Neural crest cell (in vitro differentiated cells): ENCODE measurements at regions not wholly inside any gene's neighbourhood (a gene's known extent, or its start where the extent isn't known, plus 50 kb on each side); places are given as distances from the start of the nearest gene placed in this dataset.

Experiments used
- DNase-seq: peaks from one replicate; pipeline ENCODE4 v3.0.0; 2021; ENCODE audit warnings: low read depth, mixed read lengths, low spot score
- H3K27ac Mint-ChIP-seq: one replicate; pipeline ENCODE4 v1.8.0; 2021; ENCODE audit warnings: mild to moderate bottlenecking, mixed read lengths; ENCODE audit not compliant: unreplicated experiment
- H3K27me3 Mint-ChIP-seq: 2 replicates; pipeline ENCODE4 v1.8.0; 2021; ENCODE audit warnings: low read depth, mild to moderate bottlenecking, mixed read lengths
- H3K36me3 Mint-ChIP-seq: 2 replicates; pipeline ENCODE4 v1.8.0; 2021; ENCODE audit warnings: low read depth, mild to moderate bottlenecking, mixed read lengths
- H3K4me1 Mint-ChIP-seq: 2 replicates; pipeline ENCODE4 v1.8.0; 2021; ENCODE audit warnings: mixed read lengths
- H3K4me3 Mint-ChIP-seq: one replicate; pipeline ENCODE4 v1.8.0; 2021; ENCODE audit warnings: mild to moderate bottlenecking, mixed read lengths
- H3K9me3 Mint-ChIP-seq: 2 replicates; pipeline ENCODE4 v1.8.0; 2021; ENCODE audit warnings: mixed read lengths
- CTCF ChIP-seq: fragments of 200-600 bp; sonication (generic); conservative IDR thresholded peaks from 2 replicates; pipeline ENCODE4 v1.5.0; 2021; ENCODE audit warnings: antibody characterized with exemption, mild to moderate bottlenecking

- Mint-ChIP-seq H3K4me1 (peaks cover 4% of the 10 kb centered on the region), H3K36me3 (no peaks in the 10 kb centered on the region), H3K27ac (no peak overlapping the region), H3K27me3 (no peaks in the 10 kb centered on the region), H3K4me3 (no peak overlapping the region), H3K9me3 (no peaks in the 10 kb centered on the region)
- no peak for TF ChIP-seq CTCF
- no peak for DNase-seq
Observed at GRCh38 chr11:90737444-90738050, 514.7 kb upstream of the CHORDC1 start.

- no peaks in the 10 kb centered on the region for H3K27me3 Mint-ChIP-seq
- DNase-seq = no peak
- TF ChIP-seq CTCF = no peak
- no peak overlapping the region for H3K27ac Mint-ChIP-seq
- H3K36me3 Mint-ChIP-seq = no peaks in the 10 kb centered on the region
- H3K9me3 Mint-ChIP-seq = peaks cover 6% of the 10 kb centered on the region
- peaks cover under 1% of the 10 kb centered on the region for H3K4me1 Mint-ChIP-seq
- H3K4me3 Mint-ChIP-seq = no peak overlapping the region
Observed at GRCh38 chr11:90732486-90732885, 509.6 kb upstream of the CHORDC1 start.

- H3K9me3 Mint-ChIP-seq = no peaks in the 10 kb centered on the region
- H3K27ac Mint-ChIP-seq = no peak overlapping the region
- no peak for TF ChIP-seq CTCF
- peaks cover 3% of the 10 kb centered on the region for H3K4me1 Mint-ChIP-seq
- H3K36me3 Mint-ChIP-seq = no peaks in the 10 kb centered on the region
- DNase-seq = no peak
- H3K27me3 Mint-ChIP-seq = no peaks in the 10 kb centered on the region
- H3K4me3 Mint-ChIP-seq = no peak overlapping the region
Observed at GRCh38 chr11:90723475-90723874, 500.6 kb upstream of the CHORDC1 start.

- no peaks in the 10 kb centered on the region for H3K27me3 Mint-ChIP-seq
- no peaks in the 10 kb centered on the region for H3K9me3 Mint-ChIP-seq
- DNase-seq = no peak
- H3K36me3 Mint-ChIP-seq = no peaks in the 10 kb centered on the region
- TF ChIP-seq CTCF = no peak
- peaks cover 3% of the 10 kb centered on the region for H3K4me1 Mint-ChIP-seq
- no peak overlapping the region for H3K4me3 Mint-ChIP-seq
- no peak overlapping the region for H3K27ac Mint-ChIP-seq
Observed at GRCh38 chr11:90722552-90723190, 499.8 kb upstream of the CHORDC1 start.

GRCh38 chr11:90717522-90717921, 494.7 kb upstream of the CHORDC1 start:
- no peak for TF ChIP-seq CTCF
- Mint-ChIP-seq H3K4me3 (no peak overlapping the region), H3K36me3 (peaks cover 3% of the 10 kb centered on the region), H3K4me1 (peaks cover 3% of the 10 kb centered on the region), H3K9me3 (peaks cover 12% of the 10 kb centered on the region), H3K27me3 (no peaks in the 10 kb centered on the region), H3K27ac (no peak overlapping the region)
- DNase-seq = no peak
